Neural cell (in vitro differentiated cells): ENCODE measurements at regions not wholly inside any gene's neighbourhood (a gene's known extent, or its start where the extent isn't known, plus 50 kb on each side); places are given as distances from the start of the nearest gene placed in this dataset.

Source experiments
- H2AFZ ChIP-seq: fragments of 200-600, 300-800 bp; sonication (generic), shearing (Covaris generic); 2 replicates; pipeline ENCODE4 v1.6.0; 2014; ENCODE audit warnings: low read depth, mild to moderate bottlenecking, antibody characterized with exemption, low read length, moderate library complexity
- H3F3A ChIP-seq: fragments of 200-600 bp; shearing (Covaris generic); 2 replicates; pipeline ENCODE4 v1.6.1; 2016; ENCODE audit warnings: mild to moderate bottlenecking, moderate library complexity, mixed read lengths, antibody characterized with exemption, low read length; ENCODE audit not compliant: insufficient read depth, poor library complexity, severe bottlenecking
- H3K27ac ChIP-seq: fragments of 200-600, 300-800 bp; sonication (generic), shearing (Covaris generic); 2 replicates; pipeline ENCODE4 v1.5.1; 2014; ENCODE audit warnings: mild to moderate bottlenecking, low read length, moderate library complexity
- H3K27me3 ChIP-seq: fragments of 300-800, 200-600 bp; sonication (generic), shearing (Covaris generic); 2 replicates; pipeline ENCODE4 v1.6.0; 2014; ENCODE audit warnings: mild to moderate bottlenecking, low read depth, low read length, moderate library complexity; ENCODE audit not compliant: insufficient read depth
- H3K36me3 ChIP-seq: fragments of 300-800, 200-600 bp; sonication (generic), shearing (Covaris generic); 2 replicates; pipeline ENCODE4 v1.5.1; 2014; ENCODE audit warnings: mild to moderate bottlenecking, antibody characterized with exemption, low read length, moderate library complexity; ENCODE audit not compliant: insufficient read depth
- H3K4me2 ChIP-seq: fragments of 300-800, 200-600 bp; sonication (generic), shearing (Covaris generic); 2 replicates; pipeline ENCODE4 v1.6.0; 2014; ENCODE audit warnings: mild to moderate bottlenecking, low read length
- H3K4me3 ChIP-seq: fragments of 300-800, 200-600 bp; sonication (generic), shearing (Covaris generic); 2 replicates; pipeline ENCODE4 v1.5.1; 2014; ENCODE audit warnings: mild to moderate bottlenecking, low read length, moderate library complexity
- H3K79me2 ChIP-seq: fragments of 200-600 bp; shearing (Covaris generic); replicated peaks from 2 replicates; pipeline ENCODE4 v1.6.0; 2014; ENCODE audit warnings: mild to moderate bottlenecking, low read length, moderate library complexity; ENCODE audit not compliant: insufficient read depth
- H3K9ac ChIP-seq: fragments of 300-800, 200-600 bp; sonication (generic), shearing (Covaris generic); 2 replicates; pipeline ENCODE4 v1.6.1; 2016; ENCODE audit warnings: mild to moderate bottlenecking, low read length, mixed read lengths
- H3K9me2 ChIP-seq: fragments of 200-600 bp; shearing (Covaris generic); 2 replicates; pipeline ENCODE4 v1.6.1; 2016; ENCODE audit warnings: mild to moderate bottlenecking, low read length, mixed read lengths; ENCODE audit not compliant: insufficient read depth
- H3K9me3 ChIP-seq: fragments of 200-600, 300-800 bp; sonication (generic), shearing (Covaris generic); 2 replicates; pipeline ENCODE4 v1.6.1; 2016; ENCODE audit warnings: mild to moderate bottlenecking, mixed run types, low read length, moderate library complexity, mixed read lengths
- H4K20me1 ChIP-seq: fragments of 200-600 bp; shearing (Covaris generic); 2 replicates; pipeline ENCODE4 v1.6.1; 2016; ENCODE audit warnings: mild to moderate bottlenecking, mixed run types; ENCODE audit not compliant: insufficient read depth
- EP300 ChIP-seq: fragments of 450-650 bp; conservative IDR thresholded peaks from 2 replicates; pipeline ENCODE4 v1.6.1; 2014; ENCODE audit warnings: antibody characterized with exemption, mild to moderate bottlenecking, moderate library complexity; ENCODE audit not compliant: poor library complexity, severe bottlenecking
- EZH2 ChIP-seq: fragments of 200-600, 300-800 bp; shearing (Covaris generic), sonication (generic); IDR thresholded peaks from 2 replicates; pipeline ENCODE4 v1.6.1; 2014; ENCODE audit warnings: antibody characterized with exemption, low read length, borderline replicate concordance, mild to moderate bottlenecking; ENCODE audit not compliant: insufficient read depth, poor library complexity, severe bottlenecking
- MXI1 ChIP-seq: fragments of 450-650 bp; conservative IDR thresholded peaks from 2 replicates; pipeline ENCODE4 v1.6.1; 2014; ENCODE audit warnings: antibody characterized with exemption, mild to moderate bottlenecking; ENCODE audit not compliant: poor library complexity, severe bottlenecking
- POLR2AphosphoS5 ChIP-seq: IDR thresholded peaks from 2 replicates; pipeline ENCODE4 v1.6.1; 2012
- RAD21 ChIP-seq: fragments of 450-650 bp; conservative IDR thresholded peaks from 2 replicates; pipeline ENCODE4 v1.6.1; 2014; ENCODE audit warnings: antibody characterized with exemption, mild to moderate bottlenecking, moderate library complexity
- SMC3 ChIP-seq: fragments of 450-650 bp; conservative IDR thresholded peaks from 2 replicates; pipeline ENCODE4 v1.6.1; 2014; ENCODE audit warnings: antibody characterized with exemption, mild to moderate bottlenecking, moderate library complexity; ENCODE audit not compliant: poor library complexity
- TAF1 ChIP-seq: IDR thresholded peaks from 2 replicates; pipeline ENCODE4 v1.6.1; 2012; ENCODE audit warnings: low read depth
- TF ChIP-seq, protein P1 (sequence below): IDR thresholded peaks from 2 replicates; pipeline ENCODE4 v1.6.1; 2012; ENCODE audit warnings: borderline replicate concordance
- TF ChIP-seq, protein P2 (sequence below): fragments of 450-650 bp; IDR thresholded peaks from 2 replicates; pipeline ENCODE4 v1.5.1; 2014; ENCODE audit warnings: antibody characterized with exemption, mild to moderate bottlenecking, moderate library complexity; ENCODE audit not compliant: poor library complexity, severe bottlenecking

DNA sequence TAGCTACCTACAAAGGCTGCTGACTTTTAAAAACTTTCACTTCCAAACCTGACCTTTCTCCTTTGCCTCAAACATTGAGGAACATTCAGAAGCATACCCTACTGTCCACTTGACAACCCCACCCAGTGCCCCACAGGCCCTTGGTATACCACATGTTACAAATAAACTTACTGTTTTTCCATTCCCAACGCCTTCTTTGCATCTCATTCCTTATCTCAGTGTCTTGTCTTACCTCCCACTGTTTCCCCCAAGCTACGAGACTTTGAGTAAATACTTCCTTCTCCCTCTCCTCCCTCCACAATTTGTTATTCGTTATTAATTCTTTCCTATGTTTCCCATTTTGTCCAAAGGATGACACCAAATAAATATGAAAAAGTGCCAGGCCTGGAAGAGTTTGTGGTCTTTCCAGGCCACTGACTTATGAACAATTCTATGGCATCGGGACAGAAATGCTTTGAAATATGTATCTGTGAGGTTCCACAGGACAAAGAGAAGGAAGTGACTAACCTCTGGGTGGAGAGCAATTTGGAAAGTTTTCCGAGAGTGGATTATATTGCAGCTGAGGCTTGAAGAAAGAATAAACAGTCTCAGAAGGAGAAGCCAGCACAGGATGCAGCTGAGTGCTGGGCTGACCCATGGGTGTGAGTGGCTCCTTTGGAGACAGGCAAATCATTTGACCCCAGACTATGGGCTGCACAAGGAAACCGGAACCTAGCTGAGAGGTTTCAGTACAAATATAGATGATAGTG is 409.0 kb downstream of the LPIN1 start:
- Histone ChIP-seq H3K27ac (no peak overlapping the region), H3K4me3 (no peak overlapping the region), H3K9ac (no peak overlapping the region), H3K9me3 (no peaks in the 10 kb centered on the region), H4K20me1 (no peaks in the 10 kb centered on the region), H3K36me3 (no peaks in the 10 kb centered on the region), H3K9me2 (no peaks in the 10 kb centered on the region), H3K27me3 (no peaks in the 10 kb centered on the region), H3F3A (no peaks in the 10 kb centered on the region), H2AFZ (no peak overlapping the region), H3K79me2 (no peaks in the 10 kb centered on the region), H3K4me2 (no peak overlapping the region)
- TF ChIP-seq EZH2, result no peak

DNA sequence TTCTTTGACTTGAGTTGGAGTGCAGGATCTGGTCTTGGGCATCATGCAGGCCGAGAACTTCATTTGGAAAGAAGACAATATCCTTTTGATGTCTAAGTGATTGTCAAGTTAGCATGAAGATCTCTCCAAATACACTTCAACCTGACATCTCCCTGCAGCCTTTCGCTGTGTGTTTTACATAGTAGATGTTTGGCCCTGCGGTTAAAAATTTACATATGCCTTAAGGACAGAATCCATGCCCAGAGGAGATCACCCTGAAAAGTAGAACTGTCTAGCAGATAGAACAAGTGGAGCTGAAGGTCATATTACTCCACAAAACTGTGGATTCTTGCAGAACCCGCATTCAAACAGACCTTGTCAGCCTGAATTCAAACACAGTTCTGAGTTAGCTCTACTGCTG is 409.9 kb downstream of the LPIN1 start:
- no peak overlapping the region for H2AFZ ChIP-seq
- no peaks in the 10 kb centered on the region for H3K36me3 ChIP-seq
- H3K9me3 ChIP-seq, result no peaks in the 10 kb centered on the region
- no peak overlapping the region for H3K4me2 ChIP-seq
- H3K4me3 ChIP-seq, result no peak overlapping the region
- no peak overlapping the region for H3K9ac ChIP-seq
- no peaks in the 10 kb centered on the region for H3F3A ChIP-seq
- no peaks in the 10 kb centered on the region for H3K79me2 ChIP-seq
- H3K27me3 ChIP-seq, result no peaks in the 10 kb centered on the region
- H3K27ac ChIP-seq, result no peak overlapping the region
- TF ChIP-seq, protein P1, sequence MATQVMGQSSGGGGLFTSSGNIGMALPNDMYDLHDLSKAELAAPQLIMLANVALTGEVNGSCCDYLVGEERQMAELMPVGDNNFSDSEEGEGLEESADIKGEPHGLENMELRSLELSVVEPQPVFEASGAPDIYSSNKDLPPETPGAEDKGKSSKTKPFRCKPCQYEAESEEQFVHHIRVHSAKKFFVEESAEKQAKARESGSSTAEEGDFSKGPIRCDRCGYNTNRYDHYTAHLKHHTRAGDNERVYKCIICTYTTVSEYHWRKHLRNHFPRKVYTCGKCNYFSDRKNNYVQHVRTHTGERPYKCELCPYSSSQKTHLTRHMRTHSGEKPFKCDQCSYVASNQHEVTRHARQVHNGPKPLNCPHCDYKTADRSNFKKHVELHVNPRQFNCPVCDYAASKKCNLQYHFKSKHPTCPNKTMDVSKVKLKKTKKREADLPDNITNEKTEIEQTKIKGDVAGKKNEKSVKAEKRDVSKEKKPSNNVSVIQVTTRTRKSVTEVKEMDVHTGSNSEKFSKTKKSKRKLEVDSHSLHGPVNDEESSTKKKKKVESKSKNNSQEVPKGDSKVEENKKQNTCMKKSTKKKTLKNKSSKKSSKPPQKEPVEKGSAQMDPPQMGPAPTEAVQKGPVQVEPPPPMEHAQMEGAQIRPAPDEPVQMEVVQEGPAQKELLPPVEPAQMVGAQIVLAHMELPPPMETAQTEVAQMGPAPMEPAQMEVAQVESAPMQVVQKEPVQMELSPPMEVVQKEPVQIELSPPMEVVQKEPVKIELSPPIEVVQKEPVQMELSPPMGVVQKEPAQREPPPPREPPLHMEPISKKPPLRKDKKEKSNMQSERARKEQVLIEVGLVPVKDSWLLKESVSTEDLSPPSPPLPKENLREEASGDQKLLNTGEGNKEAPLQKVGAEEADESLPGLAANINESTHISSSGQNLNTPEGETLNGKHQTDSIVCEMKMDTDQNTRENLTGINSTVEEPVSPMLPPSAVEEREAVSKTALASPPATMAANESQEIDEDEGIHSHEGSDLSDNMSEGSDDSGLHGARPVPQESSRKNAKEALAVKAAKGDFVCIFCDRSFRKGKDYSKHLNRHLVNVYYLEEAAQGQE, result no peak
- TF ChIP-seq SMC3 (no peak), EZH2 (no peak), MXI1 (no peak), POLR2AphosphoS5 (no peak), TAF1 (no peak)
- no peaks in the 10 kb centered on the region for H4K20me1 ChIP-seq
- no peaks in the 10 kb centered on the region for H3K9me2 ChIP-seq

DNA sequence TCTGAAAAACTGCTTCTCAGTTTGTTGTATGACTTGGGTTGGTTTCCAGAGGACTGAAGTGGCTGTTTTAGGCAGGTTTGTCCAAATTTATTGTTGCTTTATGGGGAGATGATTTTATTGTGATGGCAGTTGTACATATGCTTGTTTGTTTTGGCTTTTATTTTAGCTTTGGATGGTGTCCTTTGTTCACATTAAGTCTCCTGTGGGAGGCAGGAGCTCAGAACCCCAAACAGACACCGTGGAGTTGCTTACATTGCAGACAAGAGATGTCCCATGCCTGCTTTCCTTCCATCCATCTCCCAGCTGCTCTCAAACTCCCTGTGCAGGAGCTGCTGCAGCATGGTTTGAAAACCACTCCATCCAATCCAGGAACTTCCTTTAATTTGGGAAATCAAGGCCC is 414.7 kb downstream of the LPIN1 start:
- Histone ChIP-seq H3K36me3 (no peaks in the 10 kb centered on the region), H3K79me2 (no peaks in the 10 kb centered on the region), H3K27me3 (no peaks in the 10 kb centered on the region), H3K4me2 (no peak overlapping the region), H3K9me2 (no peaks in the 10 kb centered on the region), H3K27ac (no peak overlapping the region), H3K4me3 (no peak overlapping the region), H3K9ac (no peak overlapping the region), H2AFZ (no peak overlapping the region), H3K9me3 (no peaks in the 10 kb centered on the region), H4K20me1 (no peaks in the 10 kb centered on the region), H3F3A (no peaks in the 10 kb centered on the region)
- TF ChIP-seq EP300, result no peak
- no peak for TF ChIP-seq POLR2AphosphoS5
- no peak for TF ChIP-seq TAF1
- TF ChIP-seq, protein P2, sequence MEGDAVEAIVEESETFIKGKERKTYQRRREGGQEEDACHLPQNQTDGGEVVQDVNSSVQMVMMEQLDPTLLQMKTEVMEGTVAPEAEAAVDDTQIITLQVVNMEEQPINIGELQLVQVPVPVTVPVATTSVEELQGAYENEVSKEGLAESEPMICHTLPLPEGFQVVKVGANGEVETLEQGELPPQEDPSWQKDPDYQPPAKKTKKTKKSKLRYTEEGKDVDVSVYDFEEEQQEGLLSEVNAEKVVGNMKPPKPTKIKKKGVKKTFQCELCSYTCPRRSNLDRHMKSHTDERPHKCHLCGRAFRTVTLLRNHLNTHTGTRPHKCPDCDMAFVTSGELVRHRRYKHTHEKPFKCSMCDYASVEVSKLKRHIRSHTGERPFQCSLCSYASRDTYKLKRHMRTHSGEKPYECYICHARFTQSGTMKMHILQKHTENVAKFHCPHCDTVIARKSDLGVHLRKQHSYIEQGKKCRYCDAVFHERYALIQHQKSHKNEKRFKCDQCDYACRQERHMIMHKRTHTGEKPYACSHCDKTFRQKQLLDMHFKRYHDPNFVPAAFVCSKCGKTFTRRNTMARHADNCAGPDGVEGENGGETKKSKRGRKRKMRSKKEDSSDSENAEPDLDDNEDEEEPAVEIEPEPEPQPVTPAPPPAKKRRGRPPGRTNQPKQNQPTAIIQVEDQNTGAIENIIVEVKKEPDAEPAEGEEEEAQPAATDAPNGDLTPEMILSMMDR, result no peak
- no peak for TF ChIP-seq RAD21
- TF ChIP-seq SMC3, result no peak
- TF ChIP-seq EZH2, result no peak
- no peak for TF ChIP-seq MXI1
- TF ChIP-seq, protein P1, result no peak
